22Rv1 (cell line): ENCODE measurements at regions not wholly inside any gene's neighbourhood (a gene's known extent, or its start where the extent isn't known, plus 50 kb on each side); places are given as distances from the start of the nearest gene placed in this dataset.

Experiments
- ZFX ChIP-seq: fragments of 450-650 bp; IDR thresholded peaks from 2 replicates; pipeline ENCODE4 v1.6.1; 2017; ENCODE audit warnings: antibody characterized with exemption, borderline replicate concordance
- TF ChIP-seq, protein P1 (sequence below): fragments of 450-650 bp; IDR thresholded peaks from 2 replicates; pipeline ENCODE4 v1.5.1; 2017; ENCODE audit warnings: mild to moderate bottlenecking

DNA sequence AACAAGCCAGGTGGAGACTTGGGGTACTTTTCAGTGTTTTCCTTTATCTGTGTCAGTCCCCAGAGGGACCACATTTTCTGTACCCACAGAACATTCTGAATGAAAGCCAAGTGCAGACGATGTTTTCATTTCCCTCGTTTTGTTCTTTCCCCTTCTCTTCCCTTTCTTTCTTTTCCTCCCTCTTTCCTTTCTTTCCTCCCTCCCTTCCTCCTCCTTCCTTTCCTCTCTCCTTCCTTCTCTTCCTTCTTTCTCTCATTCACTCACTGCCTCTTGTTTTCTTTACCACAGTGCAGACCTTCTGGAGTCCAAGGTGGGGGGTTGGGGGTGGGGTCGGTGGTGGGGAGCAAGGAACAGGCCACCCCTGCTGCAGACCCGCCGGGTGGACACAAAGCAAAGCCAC, 141.4 kb upstream of the MKI67 start:
- TF ChIP-seq, protein P1, sequence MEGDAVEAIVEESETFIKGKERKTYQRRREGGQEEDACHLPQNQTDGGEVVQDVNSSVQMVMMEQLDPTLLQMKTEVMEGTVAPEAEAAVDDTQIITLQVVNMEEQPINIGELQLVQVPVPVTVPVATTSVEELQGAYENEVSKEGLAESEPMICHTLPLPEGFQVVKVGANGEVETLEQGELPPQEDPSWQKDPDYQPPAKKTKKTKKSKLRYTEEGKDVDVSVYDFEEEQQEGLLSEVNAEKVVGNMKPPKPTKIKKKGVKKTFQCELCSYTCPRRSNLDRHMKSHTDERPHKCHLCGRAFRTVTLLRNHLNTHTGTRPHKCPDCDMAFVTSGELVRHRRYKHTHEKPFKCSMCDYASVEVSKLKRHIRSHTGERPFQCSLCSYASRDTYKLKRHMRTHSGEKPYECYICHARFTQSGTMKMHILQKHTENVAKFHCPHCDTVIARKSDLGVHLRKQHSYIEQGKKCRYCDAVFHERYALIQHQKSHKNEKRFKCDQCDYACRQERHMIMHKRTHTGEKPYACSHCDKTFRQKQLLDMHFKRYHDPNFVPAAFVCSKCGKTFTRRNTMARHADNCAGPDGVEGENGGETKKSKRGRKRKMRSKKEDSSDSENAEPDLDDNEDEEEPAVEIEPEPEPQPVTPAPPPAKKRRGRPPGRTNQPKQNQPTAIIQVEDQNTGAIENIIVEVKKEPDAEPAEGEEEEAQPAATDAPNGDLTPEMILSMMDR = no peak
- TF ChIP-seq ZFX = no peak
